Naive thymus-derived CD4-positive, alpha-beta T cell (primary cell): ENCODE measurements at regions not wholly inside any gene's neighbourhood (a gene's known extent, or its start where the extent isn't known, plus 50 kb on each side); places are given as distances from the start of the nearest gene placed in this dataset.
"Not testable (repeated sequence)": the region's sequence is repeated elsewhere in the genome, so short reads cannot be mapped to it uniquely, and the experiment has no call there.

ENCODE experiments used
- ATAC-seq: fragments of 150-1000 bp; cut with Tn5 transposase; 2 replicates; pipeline ENCODE4 v1.10.0; 2021; ENCODE audit warnings: mild to moderate bottlenecking, moderate library complexity
- CTCF ChIA-PET: fragments of 350-600 bp; sonication (Branson Sonifier 250); formaldehyde crosslinking; loops from one replicate; lab custom pipeline; 2021; ENCODE audit warnings: antibody characterized with exemption; lab: Charles Lee
- POLR2A ChIA-PET: fragments of 350-600 bp; sonication (Branson Sonifier 250); formaldehyde crosslinking; loops from one replicate; lab custom pipeline; 2021; ENCODE audit warnings: antibody characterized with exemption, inconsistent platforms; lab: Charles Lee
- DNase-seq, 9 donors: peaks; one replicate each; pipeline versions ENCODE4 v3.0.0 to v3.0.0-alpha.2; 2020 to 2022; ENCODE audit warnings: mixed read lengths in 1 of 9
- H3K27ac ChIP-seq: one replicate; pipeline ENCODE4 v1.7.0; 2013; ENCODE audit warnings: mild to moderate bottlenecking, low read depth, low read length, moderate library complexity
- H3K27me3 ChIP-seq, 2 donors: one replicate each; pipeline ENCODE4 v1.7.0; 2013; ENCODE audit warnings: low read length in 2 of 2, mild to moderate bottlenecking in 2 of 2, moderate library complexity in 2 of 2; ENCODE audit not compliant: control insufficient read depth in 2 of 2, insufficient read depth in 2 of 2
- H3K36me3 ChIP-seq, 3 experiments: 1 replicate in 2 of 3; 2 replicates in 1 of 3; pipeline ENCODE4 v1.7.0; 2013; ENCODE audit warnings: low read length in 3 of 3, mild to moderate bottlenecking in 3 of 3, moderate library complexity in 1 of 3; ENCODE audit not compliant: insufficient read depth in 3 of 3, control insufficient read depth in 2 of 3
- H3K4me1 ChIP-seq, 2 donors: one replicate each; pipeline ENCODE4 v1.7.0; 2013; ENCODE audit warnings: low read length in 2 of 2, mild to moderate bottlenecking in 2 of 2, moderate library complexity in 1 of 2; ENCODE audit not compliant: control insufficient read depth in 2 of 2, insufficient read depth in 2 of 2
- H3K4me3 ChIP-seq: 2 replicates; pipeline ENCODE4 v1.7.0; 2013; ENCODE audit warnings: mild to moderate bottlenecking, low read length
- H3K9me3 ChIP-seq, 3 experiments: 1 replicate in 2 of 3; 2 replicates in 1 of 3; pipeline ENCODE4 v1.7.0; 2013; ENCODE audit warnings: low read length in 3 of 3; ENCODE audit not compliant: control insufficient read depth in 2 of 3
- H3K27ac Mint-ChIP-seq, 9 donors: one replicate each; pipeline ENCODE4 v1.8.0; 2020 to 2022; ENCODE audit warnings: mixed read lengths in 9 of 9, mild to moderate bottlenecking in 8 of 9, moderate library complexity in 5 of 9, inconsistent platforms in 2 of 9
- H3K27me3 Mint-ChIP-seq, 5 donors: one replicate each; pipeline ENCODE4 v1.8.0; 2021 to 2022; ENCODE audit warnings: mixed read lengths in 5 of 5, mild to moderate bottlenecking in 1 of 5
- H3K36me3 Mint-ChIP-seq, 5 donors: one replicate each; pipeline ENCODE4 v1.8.0; 2020 to 2022; ENCODE audit warnings: mixed read lengths in 5 of 5, mild to moderate bottlenecking in 3 of 5, inconsistent platforms in 1 of 5
- H3K4me1 Mint-ChIP-seq, 7 donors: one replicate each; pipeline ENCODE4 v1.8.0; 2020 to 2022; ENCODE audit warnings: mixed read lengths in 7 of 7, mild to moderate bottlenecking in 3 of 7, inconsistent platforms in 1 of 7
- H3K4me3 Mint-ChIP-seq, 10 donors: one replicate each; pipeline ENCODE4 v1.8.0; 2020 to 2022; ENCODE audit warnings: mild to moderate bottlenecking in 10 of 10, mixed read lengths in 10 of 10, moderate library complexity in 6 of 10, inconsistent platforms in 2 of 10
- H3K9me3 Mint-ChIP-seq, 11 donors: one replicate each; pipeline ENCODE4 v1.8.0; 2020 to 2022; ENCODE audit warnings: mixed read lengths in 11 of 11, mild to moderate bottlenecking in 4 of 11, inconsistent platforms in 1 of 11, moderate library complexity in 1 of 11
- intact Hi-C, 2 donors: fragments of 100-400 bp; cut with micrococcal nuclease; formaldehyde crosslinking; loops; one replicate each; pipeline ENCODE4 v1.15.1; 2023

GRCh38 chr20:56735084-56735642 is 106.1 kb downstream of the TFAP2C start:
- Histone ChIP-seq H3K27me3 (no peaks in the 10 kb centered on the region), H3K4me3 (no peak overlapping the region), H3K4me1 (no peaks in the 10 kb centered on the region), H3K36me3 (no peaks in the 10 kb centered on the region), H3K27ac (no peak overlapping the region), H3K9me3 (no peaks in the 10 kb centered on the region)
- Mint-ChIP-seq H3K9me3 (peaks cover 0 to 8% (median 0%) of the 10 kb centered on the region in 11 donors), H3K4me3 (no peak overlapping the region), H3K36me3 (no peaks in the 10 kb centered on the region), H3K27me3 (peaks cover 24 to 43% (median 40%) of the 10 kb centered on the region in 5 donors), H3K27ac (no peak overlapping the region), H3K4me1 (peaks cover 0 to 3% (median 0%) of the 10 kb centered on the region in 7 donors)
- intact Hi-C loops: no loop called here
- ChIA-PET CTCF (no interaction called here), POLR2A (no interaction called here)
- DNase-seq (no peak), ATAC-seq (no peak)

GRCh38 chr20:56736285-56736857 is 107.3 kb downstream of the TFAP2C start:
- H3K27me3 ChIP-seq: no peaks in the 10 kb centered on the region
- H3K9me3 ChIP-seq: no peaks in the 10 kb centered on the region
- no peak overlapping the region for H3K4me3 Mint-ChIP-seq
- POLR2A ChIA-PET: no interaction called here
- no peak for DNase-seq
- no peaks in the 10 kb centered on the region for H3K4me1 ChIP-seq
- intact Hi-C loops: no loop called here
- ATAC-seq: no peak
- peaks cover 0 to 8% (median 0%) of the 10 kb centered on the region in 11 donors for H3K9me3 Mint-ChIP-seq
- no peaks in the 10 kb centered on the region for H3K36me3 ChIP-seq
- CTCF ChIA-PET: no interaction called here
- H3K27ac Mint-ChIP-seq: peak overlapping the region in 1 of 9 donors; percentile 19
- peaks cover 24 to 49% (median 43%) of the 10 kb centered on the region in 5 donors for H3K27me3 Mint-ChIP-seq
- H3K4me1 Mint-ChIP-seq: peaks cover 0 to 3% (median 0%) of the 10 kb centered on the region in 7 donors
- H3K36me3 Mint-ChIP-seq: no peaks in the 10 kb centered on the region
- no peak overlapping the region for H3K27ac ChIP-seq
- H3K4me3 ChIP-seq: no peak overlapping the region

- H3K27me3 ChIP-seq, intact Hi-C loops, H3K4me1 ChIP-seq, ATAC-seq, H3K36me3 ChIP-seq, H3K9me3 Mint-ChIP-seq, H3K4me3 ChIP-seq, H3K9me3 ChIP-seq, POLR2A ChIA-PET, H3K4me3 Mint-ChIP-seq, H3K27ac ChIP-seq, H3K36me3 Mint-ChIP-seq, CTCF ChIA-PET, DNase-seq, H3K4me1 Mint-ChIP-seq: not testable (repeated sequence)
- Mint-ChIP-seq H3K27me3 (peaks cover 5 to 57% (median 37%) of the 10 kb centered on the region in 5 donors), H3K27ac (peak overlapping the region in 1 of 9 donors; percentile 63)
These were observed 115.3 kb downstream of the TFAP2C start for GRCh38 chr20:56744325-56744821.

GRCh38 chr20:56748476-56749377 is 119.6 kb downstream of the TFAP2C start:
- ChIA-PET POLR2A (no interaction called here), CTCF (no interaction called here)
- no peaks in the 10 kb centered on the region for H3K4me1 ChIP-seq
- H3K9me3 Mint-ChIP-seq: peaks cover 0 to 4% (median 0%) of the 10 kb centered on the region in 11 donors
- ATAC-seq (no peak), DNase-seq (no peak)
- no peaks in the 10 kb centered on the region for H3K27me3 ChIP-seq
- H3K9me3 ChIP-seq: no peaks in the 10 kb centered on the region
- H3K36me3 ChIP-seq: no peaks in the 10 kb centered on the region
- H3K27ac Mint-ChIP-seq: no peak overlapping the region
- no peaks in the 10 kb centered on the region for H3K4me1 Mint-ChIP-seq
- H3K4me3 ChIP-seq: no peak overlapping the region
- no peak overlapping the region for H3K4me3 Mint-ChIP-seq
- H3K27ac ChIP-seq: no peak overlapping the region
- intact Hi-C loops: no loop called here
- peaks cover 11 to 40% (median 37%) of the 10 kb centered on the region in 5 donors for H3K27me3 Mint-ChIP-seq
- H3K36me3 Mint-ChIP-seq: peaks cover 0 to 4% (median 0%) of the 10 kb centered on the region in 5 donors

- Histone ChIP-seq H3K27ac (no peak overlapping the region), H3K36me3 (no peaks in the 10 kb centered on the region), H3K4me3 (no peak overlapping the region), H3K27me3 (no peaks in the 10 kb centered on the region), H3K9me3 (no peaks in the 10 kb centered on the region), H3K4me1 (no peaks in the 10 kb centered on the region)
- Mint-ChIP-seq H3K27me3 (peaks cover 11 to 44% (median 38%) of the 10 kb centered on the region in 5 donors), H3K9me3 (peaks cover 0 to 4% (median 0%) of the 10 kb centered on the region in 11 donors), H3K27ac (no peak overlapping the region), H3K4me3 (no peak overlapping the region), H3K4me1 (no peaks in the 10 kb centered on the region), H3K36me3 (peaks cover 0 to 4% (median 0%) of the 10 kb centered on the region in 5 donors)
- ChIA-PET POLR2A (no interaction called here), CTCF (no interaction called here)
- intact Hi-C loops: no loop called here
- no peak for ATAC-seq
- DNase-seq: no peak
These were observed 121.3 kb downstream of the TFAP2C start for GRCh38 chr20:56750430-56750829.

- peaks cover 0 to 4% (median 0%) of the 10 kb centered on the region in 11 donors for H3K9me3 Mint-ChIP-seq
- no peak overlapping the region for H3K27ac Mint-ChIP-seq
- no peaks in the 10 kb centered on the region for H3K4me1 Mint-ChIP-seq
- Histone ChIP-seq H3K36me3 (no peaks in the 10 kb centered on the region), H3K27ac (no peak overlapping the region), H3K4me1 (no peaks in the 10 kb centered on the region), H3K9me3 (no peaks in the 10 kb centered on the region), H3K27me3 (no peaks in the 10 kb centered on the region), H3K4me3 (no peak overlapping the region)
- intact Hi-C loops: no loop called here
- POLR2A ChIA-PET: no interaction called here
- DNase-seq (no peak), ATAC-seq (no peak)
- CTCF ChIA-PET: no interaction called here
- H3K36me3 Mint-ChIP-seq: peaks cover 0 to 4% (median 0%) of the 10 kb centered on the region in 5 donors
- no peak overlapping the region for H3K4me3 Mint-ChIP-seq
- H3K27me3 Mint-ChIP-seq: peaks cover 11 to 39% (median 35%) of the 10 kb centered on the region in 5 donors
These were observed 123.2 kb downstream of the TFAP2C start for GRCh38 chr20:56752274-56752673.
